ENCODE measurements at regions not wholly inside any gene's neighbourhood (a gene's known extent, or its start where the extent isn't known, plus 50 kb on each side); places are given as distances from the start of the nearest gene placed in this dataset.

DNA sequence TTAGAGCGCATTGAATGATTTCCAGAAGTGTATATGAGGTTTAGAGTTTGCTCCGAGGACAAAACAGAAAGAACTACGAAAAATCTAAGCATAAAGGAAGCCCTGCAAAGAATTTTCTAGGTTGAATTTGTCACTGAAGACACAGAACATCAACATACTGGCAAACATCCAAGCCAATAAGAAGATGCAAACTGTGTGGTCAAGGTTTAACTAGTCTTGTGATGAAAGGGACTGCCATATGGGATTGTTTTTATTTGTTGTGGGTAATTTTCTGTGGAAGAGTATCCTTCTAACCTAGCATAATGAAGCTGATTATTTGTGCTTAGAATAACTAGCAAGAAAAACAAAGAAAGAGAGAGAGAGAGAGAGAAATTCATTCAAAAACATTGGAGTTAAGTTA, 492.0 kb upstream of the ERCC4 start (continued):
- TF ChIP-seq, protein P1, sequence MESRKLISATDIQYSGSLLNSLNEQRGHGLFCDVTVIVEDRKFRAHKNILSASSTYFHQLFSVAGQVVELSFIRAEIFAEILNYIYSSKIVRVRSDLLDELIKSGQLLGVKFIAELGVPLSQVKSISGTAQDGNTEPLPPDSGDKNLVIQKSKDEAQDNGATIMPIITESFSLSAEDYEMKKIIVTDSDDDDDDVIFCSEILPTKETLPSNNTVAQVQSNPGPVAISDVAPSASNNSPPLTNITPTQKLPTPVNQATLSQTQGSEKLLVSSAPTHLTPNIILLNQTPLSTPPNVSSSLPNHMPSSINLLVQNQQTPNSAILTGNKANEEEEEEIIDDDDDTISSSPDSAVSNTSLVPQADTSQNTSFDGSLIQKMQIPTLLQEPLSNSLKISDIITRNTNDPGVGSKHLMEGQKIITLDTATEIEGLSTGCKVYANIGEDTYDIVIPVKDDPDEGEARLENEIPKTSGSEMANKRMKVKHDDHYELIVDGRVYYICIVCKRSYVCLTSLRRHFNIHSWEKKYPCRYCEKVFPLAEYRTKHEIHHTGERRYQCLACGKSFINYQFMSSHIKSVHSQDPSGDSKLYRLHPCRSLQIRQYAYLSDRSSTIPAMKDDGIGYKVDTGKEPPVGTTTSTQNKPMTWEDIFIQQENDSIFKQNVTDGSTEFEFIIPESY (CRISPR knock-in tag; IDR thresholded peaks at IDR 0.05) = no peak
- TF ChIP-seq POLR2G (IDR thresholded peaks at IDR 0.05; ENCODE audit: low read depth, low read length) = no peak

GRCh38 chr16:13429416-13429815, 490.5 kb upstream of the ERCC4 start:
- H3K9me3 ChIP-seq (ENCODE audit: low read length) = no peaks in the 10 kb centered on the region
- H3K9ac ChIP-seq (ENCODE audit: insufficient read depth, low read depth, low read length) = no peak overlapping the region
- no peak overlapping the region for H3K4me3 ChIP-seq (replicated peaks in 1 of 3; ENCODE audit: insufficient read depth in 1 of 3, low read depth in 2 of 3, low read length in 3 of 3)
- H2AFZ ChIP-seq (ENCODE audit: low read length) = no peak overlapping the region
- H3K27ac ChIP-seq (ENCODE audit: extremely low read length, insufficient read depth, low read length) = no peak overlapping the region
- 0% methylated on average over 1 of the region's 1 CpG for WGBS (ENCODE audit: low lambda C conversion rate)
- no peaks in the 10 kb centered on the region for H4K20me1 ChIP-seq (ENCODE audit: insufficient read depth, low read length)
- no peak for ATAC-seq
- no peaks in the 10 kb centered on the region for H3K79me2 ChIP-seq (ENCODE audit: insufficient read depth, low read length)
- ChIA-PET POLR2A (no interaction called here), CTCF (ENCODE audit: low intra/inter-chr PET ratio, low total read pairs) (no interaction called here)
- no peak for DNase-seq (ENCODE audit: low spot score)
- no peaks in the 10 kb centered on the region for H3K27me3 ChIP-seq (ENCODE audit: control insufficient read depth in 1 of 2, insufficient read depth in 2 of 2, low read length in 2 of 2)
- H3K36me3 ChIP-seq (replicated peaks in 1 of 2; ENCODE audit: control insufficient read depth in 1 of 2, insufficient read depth in 2 of 2, low read length in 2 of 2) = no peaks in the 10 kb centered on the region
- no peak for FAIRE-seq
- intact Hi-C loops (cut with micrococcal nuclease; ENCODE audit: unreplicated experiment) = no loop called here
- BruUV-seq (replicated peaks) = no TSS peak
- no peaks in the 10 kb centered on the region for H3K4me1 ChIP-seq (ENCODE audit: insufficient read depth, low read length)
- no peak overlapping the region for H3K4me2 ChIP-seq (ENCODE audit: low read depth, low read length)
- in situ Hi-C loops (cut with HindIII; ENCODE audit: extremely low pct_ligation_motif_present, low pct_unique_long_range_greater_than_20kb) = no loop called here
- TF ChIP-seq ZNF414 (CRISPR knock-in tag; IDR thresholded peaks at IDR 0.05) (no peak), ZBED4 (CRISPR knock-in tag; IDR thresholded peaks at IDR 0.05; ENCODE audit: borderline replicate concordance) (no peak), ZNF616 (CRISPR knock-in tag; IDR thresholded peaks at IDR 0.05; ENCODE audit: low read depth) (no peak), SUZ12 (IDR thresholded peaks at IDR 0.05; ENCODE audit: low read depth, low read length) (no peak), ZNF383 (CRISPR knock-in tag; IDR thresholded peaks at IDR 0.05; ENCODE audit: borderline replicate concordance) (no peak), ZUFSP (CRISPR knock-in tag; IDR thresholded peaks at IDR 0.05; ENCODE audit: borderline replicate concordance) (no peak), ZNF17 (CRISPR knock-in tag; IDR thresholded peaks at IDR 0.05) (no peak), ZNF549 (CRISPR knock-in tag; IDR thresholded peaks at IDR 0.05) (no peak), KDM5B (CRISPR knock-in tag; IDR thresholded peaks at IDR 0.05; ENCODE audit: borderline replicate concordance) (no peak)
- TF ChIP-seq, protein P2, sequence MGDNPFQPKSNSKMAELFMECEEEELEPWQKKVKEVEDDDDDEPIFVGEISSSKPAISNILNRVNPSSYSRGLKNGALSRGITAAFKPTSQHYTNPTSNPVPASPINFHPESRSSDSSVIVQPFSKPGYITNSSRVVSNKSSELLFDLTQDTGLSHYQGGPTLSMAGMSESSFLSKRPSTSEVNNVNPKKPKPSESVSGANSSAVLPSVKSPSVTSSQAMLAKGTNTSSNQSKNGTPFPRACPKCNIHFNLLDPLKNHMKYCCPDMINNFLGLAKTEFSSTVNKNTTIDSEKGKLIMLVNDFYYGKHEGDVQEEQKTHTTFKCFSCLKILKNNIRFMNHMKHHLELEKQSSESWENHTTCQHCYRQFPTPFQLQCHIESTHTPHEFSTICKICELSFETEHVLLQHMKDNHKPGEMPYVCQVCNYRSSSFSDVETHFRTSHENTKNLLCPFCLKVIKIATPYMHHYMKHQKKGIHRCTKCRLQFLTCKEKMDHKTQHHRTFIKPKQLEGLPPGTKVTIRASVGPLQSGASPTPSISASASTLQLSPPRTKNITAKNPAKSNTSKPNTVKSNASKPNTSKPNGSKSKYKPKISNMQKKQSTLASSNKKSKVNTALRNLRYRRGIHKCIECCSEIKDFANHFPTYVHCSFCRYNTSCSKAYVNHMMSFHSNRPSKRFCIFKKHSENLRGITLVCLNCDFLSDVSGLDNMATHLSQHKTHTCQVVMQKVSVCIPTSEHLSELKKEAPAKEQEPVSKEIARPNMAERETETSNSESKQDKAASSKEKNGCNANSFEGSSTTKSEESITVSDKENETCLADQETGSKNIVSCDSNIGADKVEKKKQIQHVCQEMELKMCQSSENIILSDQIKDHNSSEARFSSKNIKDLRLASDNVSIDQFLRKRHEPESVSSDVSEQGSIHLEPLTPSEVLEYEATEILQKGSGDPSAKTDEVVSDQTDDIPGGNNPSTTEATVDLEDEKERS (CRISPR knock-in tag; IDR thresholded peaks at IDR 0.05) = no peak
